Esophagus squamous epithelium (tissue), 4 donors: ENCODE measurements at regions not wholly inside any gene's neighbourhood (a gene's known extent, or its start where the extent isn't known, plus 50 kb on each side); places are given as distances from the start of the nearest gene placed in this dataset.

ENCODE experiments used
- CTCF ChIP-seq, 6 experiments: fragments of 450-650 bp in 4 of 6; fragments of 200-600 bp in 2 of 6; sonication (generic) in 2 of 6; IDR thresholded peaks; one replicate each; pipeline ENCODE4 v1.5.1; 2016 to 2019; ENCODE audit warnings: antibody characterized with exemption in 6 of 6, mild to moderate bottlenecking in 4 of 6, moderate library complexity in 4 of 6
- POLR2A ChIP-seq, 4 donors: fragments of 450-650 bp; IDR thresholded peaks; one replicate each; pipeline ENCODE4 v1.6.1; 2017; ENCODE audit warnings: antibody characterized with exemption in 4 of 4, mild to moderate bottlenecking in 4 of 4, moderate library complexity in 3 of 4

DNA sequence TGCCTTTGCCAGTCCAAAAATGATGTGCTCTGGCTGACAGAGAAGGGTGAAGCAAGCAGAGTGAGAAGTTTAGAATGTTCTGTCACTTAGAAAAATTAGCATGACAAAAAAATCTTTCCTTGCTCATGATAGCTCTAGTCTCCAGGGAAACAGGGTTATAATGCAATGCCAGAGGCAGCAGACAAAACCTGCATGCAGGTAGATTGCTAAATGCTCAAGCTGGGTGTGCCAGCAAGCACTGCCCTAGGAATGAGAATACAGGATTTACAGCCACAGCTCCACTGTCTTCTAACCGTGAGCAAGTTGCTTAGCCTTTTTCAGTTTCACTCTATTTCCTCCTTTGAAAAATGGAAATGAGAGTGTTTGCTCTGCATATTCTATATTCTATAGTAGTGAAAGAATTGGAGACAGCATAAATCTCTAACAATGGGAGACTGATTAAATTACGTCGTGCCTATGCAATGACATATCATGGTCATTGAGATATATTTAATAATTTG, 516.6 kb upstream of the C16orf82 start:
- TF ChIP-seq CTCF (IDR thresholded peaks at IDR 0.05): no peak
- TF ChIP-seq POLR2A (IDR thresholded peaks at IDR 0.05): no peak
